ENCODE measurements at regions not wholly inside any gene's neighbourhood (a gene's known extent, or its start where the extent isn't known, plus 50 kb on each side); places are given as distances from the start of the nearest gene placed in this dataset.

- no TSS peak for BruUV-seq (replicated peaks)
- CTCF ChIA-PET: no interaction called here
- POLR2A ChIA-PET (ENCODE audit: low non-redundant PET): no interaction called here
- no peaks in the 10 kb centered on the region for H3K27me3 ChIP-seq (replicated peaks; ENCODE audit: insufficient read depth, low read depth, low read length, poor library complexity)
- H3K27ac ChIP-seq (ENCODE audit: low read depth, low read length, poor library complexity, severe bottlenecking): no peak overlapping the region
- intact Hi-C loops (cut with micrococcal nuclease; ENCODE audit: unreplicated experiment): no loop called here
- DNase-seq (ENCODE audit: low spot score): no peak
- H3K9me3 ChIP-seq (ENCODE audit: low read depth, low read length, poor library complexity, severe bottlenecking): no peaks in the 10 kb centered on the region
- TF ChIP-seq EZH2 (IDR thresholded peaks at IDR 0.05; ENCODE audit: borderline replicate concordance, low read depth, low read length, poor library complexity, severe bottlenecking) (no peak), CTCF (conservative IDR thresholded peaks at IDR 0.05; ENCODE audit: low read depth, low read length) (no peak)
- no peaks in the 10 kb centered on the region for H3K4me1 ChIP-seq (ENCODE audit: insufficient read depth, low read length, poor library complexity, severe bottlenecking)
- no peak overlapping the region for H3K4me3 ChIP-seq (ENCODE audit: low read depth, low read length, poor library complexity, severe bottlenecking)
- H3K36me3 ChIP-seq (ENCODE audit: insufficient read depth, low read length, poor library complexity, severe bottlenecking): no peaks in the 10 kb centered on the region
Observed at GRCh38 chr6:50141100-50141499, 91.4 kb upstream of the DEFB112 start.

GRCh38 chr6:50143011-50143719, 93.4 kb upstream of the DEFB112 start:
- TF ChIP-seq CTCF (conservative IDR thresholded peaks at IDR 0.05; ENCODE audit: low read depth, low read length): no peak
- no peak for TF ChIP-seq EZH2 (IDR thresholded peaks at IDR 0.05; ENCODE audit: borderline replicate concordance, low read depth, low read length, poor library complexity, severe bottlenecking)
- Histone ChIP-seq H3K27me3 (replicated peaks; ENCODE audit: insufficient read depth, low read depth, low read length, poor library complexity) (no peaks in the 10 kb centered on the region), H3K9me3 (ENCODE audit: low read depth, low read length, poor library complexity, severe bottlenecking) (no peaks in the 10 kb centered on the region), H3K27ac (ENCODE audit: low read depth, low read length, poor library complexity, severe bottlenecking) (no peak overlapping the region), H3K4me3 (ENCODE audit: low read depth, low read length, poor library complexity, severe bottlenecking) (no peak overlapping the region), H3K36me3 (ENCODE audit: insufficient read depth, low read length, poor library complexity, severe bottlenecking) (no peaks in the 10 kb centered on the region), H3K4me1 (ENCODE audit: insufficient read depth, low read length, poor library complexity, severe bottlenecking) (no peaks in the 10 kb centered on the region)
- ChIA-PET CTCF (no interaction called here), POLR2A (ENCODE audit: low non-redundant PET) (no interaction called here)
- no peak for DNase-seq (ENCODE audit: low spot score)
- BruUV-seq (replicated peaks): no TSS peak
- intact Hi-C loops (cut with micrococcal nuclease; ENCODE audit: unreplicated experiment): no loop called here

GRCh38 chr6:50145125-50145524, 95.4 kb upstream of the DEFB112 start:
- DNase-seq (ENCODE audit: low spot score): peak; percentile 4
- BruUV-seq (replicated peaks): no TSS peak
- CTCF ChIA-PET: interaction anchor here (0.6 to 0.7 kb wide), 2 partner anchors 1489 to 1877 kb away, joined by 3 read pairs; no protein-coding TSS in a partner anchor
- no peaks in the 10 kb centered on the region for H3K27me3 ChIP-seq (replicated peaks; ENCODE audit: insufficient read depth, low read depth, low read length, poor library complexity)
- H3K36me3 ChIP-seq (ENCODE audit: insufficient read depth, low read length, poor library complexity, severe bottlenecking): no peaks in the 10 kb centered on the region
- intact Hi-C loops (cut with micrococcal nuclease; ENCODE audit: unreplicated experiment): no loop called here
- no peak overlapping the region for H3K27ac ChIP-seq (ENCODE audit: low read depth, low read length, poor library complexity, severe bottlenecking)
- no peaks in the 10 kb centered on the region for H3K4me1 ChIP-seq (ENCODE audit: insufficient read depth, low read length, poor library complexity, severe bottlenecking)
- POLR2A ChIA-PET (ENCODE audit: low non-redundant PET): no interaction called here
- TF ChIP-seq EZH2 (IDR thresholded peaks at IDR 0.05; ENCODE audit: borderline replicate concordance, low read depth, low read length, poor library complexity, severe bottlenecking) (no peak), CTCF (conservative IDR thresholded peaks at IDR 0.05; ENCODE audit: low read depth, low read length) (peak; percentile 66)
- H3K4me3 ChIP-seq (ENCODE audit: low read depth, low read length, poor library complexity, severe bottlenecking): no peak overlapping the region
- no peaks in the 10 kb centered on the region for H3K9me3 ChIP-seq (ENCODE audit: low read depth, low read length, poor library complexity, severe bottlenecking)

Data from A673 (cell line).